ENCODE measurements at regions not wholly inside any gene's neighbourhood (a gene's known extent, or its start where the extent isn't known, plus 50 kb on each side); places are given as distances from the start of the nearest gene placed in this dataset.
A peak's percentile ranks its signal among the peaks of the same experiment; 100 is the strongest.

- no peak for DNase-seq (ENCODE audit: low read depth)
Observed at GRCh38 chrX:8971116-8971515, 62.8 kb downstream of the FAM9B start.

DNA sequence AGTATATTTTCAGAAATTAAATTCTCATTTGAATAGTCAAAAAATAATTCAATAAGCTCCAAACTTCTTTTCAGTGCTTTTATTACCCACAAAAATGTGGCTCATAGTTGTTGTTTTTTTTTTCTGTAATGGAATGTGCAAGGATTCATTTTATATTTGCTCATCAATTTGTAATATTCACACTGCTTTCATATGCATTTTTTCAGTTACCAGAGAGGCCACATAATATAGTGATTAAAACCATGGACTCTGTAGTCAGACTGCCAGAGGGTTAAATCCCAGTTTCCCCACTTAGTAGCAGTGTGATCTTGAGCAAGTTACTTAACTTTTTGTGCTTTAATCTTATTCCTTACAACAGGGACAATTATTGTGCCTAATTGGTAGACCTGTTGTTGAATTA lies 64.5 kb downstream of the FAM9B start:
- DNase-seq (ENCODE audit: low read depth), result no peak

DNA sequence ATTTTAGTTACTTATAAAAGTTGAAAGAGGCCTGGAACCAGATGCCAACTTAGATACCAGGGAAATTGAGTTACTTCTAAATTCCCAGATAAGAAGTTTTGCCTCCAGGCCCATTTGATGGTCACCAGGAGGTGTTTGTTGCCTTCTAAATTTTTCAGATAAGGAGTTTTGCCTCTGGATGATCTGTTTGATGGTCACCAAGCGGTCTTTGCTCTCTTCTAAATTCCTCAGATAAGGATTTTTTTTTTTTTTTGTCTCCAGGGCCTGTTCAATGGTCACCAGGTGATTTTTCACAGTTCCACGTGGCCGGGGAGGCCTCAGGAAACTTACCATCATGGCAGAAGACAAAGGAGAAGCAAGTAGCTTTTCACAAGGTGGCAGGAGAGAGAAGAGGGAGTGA lies 66.5 kb downstream of the FAM9B start:
- no peak for DNase-seq (ENCODE audit: low read depth)

DNA sequence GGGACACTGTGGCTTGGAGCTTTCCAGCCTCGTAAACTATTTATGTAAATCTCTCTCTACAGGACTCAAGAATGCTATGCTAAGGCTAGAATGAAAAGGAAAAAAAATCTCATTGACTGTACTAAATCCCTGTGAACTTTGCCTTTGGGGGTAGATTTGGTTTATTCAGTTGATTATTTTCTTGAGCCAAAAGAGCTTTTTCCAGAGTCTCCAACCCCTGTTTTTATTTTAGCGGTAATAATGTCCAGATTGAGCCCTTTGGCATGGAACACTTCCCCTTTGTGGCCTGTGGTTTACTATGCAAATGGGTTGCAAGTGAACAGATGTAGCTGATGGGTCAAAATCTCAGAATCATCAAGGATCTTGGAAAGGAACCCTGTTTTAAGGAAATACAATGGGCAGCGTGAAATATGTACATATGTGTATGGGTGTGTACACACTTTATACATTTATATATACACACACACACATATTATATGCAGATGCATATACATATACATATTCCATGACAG lies 72.9 kb downstream of the FAM9B start:
- no peak for DNase-seq (ENCODE audit: low read depth)

DNA sequence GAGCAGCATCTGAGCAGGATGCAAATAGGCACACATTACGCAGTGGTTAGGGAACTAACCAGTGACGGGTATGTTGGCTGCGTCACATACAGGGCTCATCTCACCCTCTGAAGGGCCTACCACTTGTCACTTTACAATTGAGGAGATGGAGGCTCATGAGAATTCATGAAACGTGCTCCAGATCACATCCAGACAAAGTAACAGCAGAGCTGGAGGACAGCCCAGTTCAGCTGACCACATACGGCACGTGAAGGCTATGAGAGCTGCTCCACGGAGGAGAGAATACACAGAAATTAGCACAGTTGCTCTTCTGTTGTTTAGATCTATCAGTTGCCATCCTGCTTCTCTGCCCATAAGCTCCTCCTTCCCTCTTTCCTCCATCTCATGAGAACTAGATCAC lies 78.4 kb downstream of the FAM9B start:
- peak; percentile 20 for DNase-seq (ENCODE audit: low read depth)

GRCh38 chrX:8946563-8946962 lies 87.4 kb downstream of the FAM9B start:
- no peak for DNase-seq (ENCODE audit: low read depth)

DNA sequence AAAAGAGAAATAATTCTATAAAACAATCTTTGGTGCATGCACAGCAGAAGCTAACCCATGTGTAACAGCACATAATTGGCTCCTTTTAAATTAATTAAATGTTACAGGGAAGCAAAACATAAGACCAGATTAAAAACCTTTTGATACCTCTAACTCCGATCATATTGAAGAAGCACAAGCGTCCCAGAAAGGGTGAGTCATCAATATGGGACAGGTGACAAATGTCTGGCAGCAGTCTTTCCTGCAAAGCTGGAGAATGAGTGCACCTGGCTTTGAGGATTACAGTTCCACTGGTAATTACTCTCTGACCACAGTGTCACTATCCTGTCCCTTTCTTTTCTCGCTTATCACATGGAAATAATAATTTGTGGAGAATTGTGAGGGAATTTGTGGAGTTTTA lies 94.6 kb downstream of the FAM9B start:
- DNase-seq (ENCODE audit: low read depth), result no peak

DNA sequence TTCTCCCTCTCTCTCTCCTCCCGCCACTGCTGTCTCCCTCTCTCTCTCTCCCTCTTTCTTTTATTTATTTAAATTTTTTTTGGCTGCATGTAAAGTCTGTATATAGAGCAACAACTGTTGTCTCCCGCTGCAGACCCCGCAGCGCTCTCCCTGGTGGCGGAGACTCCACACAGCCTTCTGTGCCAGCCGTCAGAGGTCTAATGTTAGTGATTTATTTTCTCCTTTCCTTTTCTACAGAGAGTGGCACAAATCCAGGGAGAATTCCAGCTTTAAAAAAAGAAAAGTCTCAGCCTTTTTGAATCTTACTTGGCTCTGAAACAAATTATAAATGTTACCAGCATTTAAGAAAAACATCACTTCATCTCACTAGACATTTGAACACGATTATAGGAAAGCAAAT lies 106.2 kb downstream of the FAM9B start:
- no peak for DNase-seq (ENCODE audit: low read depth)

- DNase-seq (ENCODE audit: low read depth), result no peak
Observed at GRCh38 chrX:8927066-8927635, 106.8 kb downstream of the FAM9B start.

DNA sequence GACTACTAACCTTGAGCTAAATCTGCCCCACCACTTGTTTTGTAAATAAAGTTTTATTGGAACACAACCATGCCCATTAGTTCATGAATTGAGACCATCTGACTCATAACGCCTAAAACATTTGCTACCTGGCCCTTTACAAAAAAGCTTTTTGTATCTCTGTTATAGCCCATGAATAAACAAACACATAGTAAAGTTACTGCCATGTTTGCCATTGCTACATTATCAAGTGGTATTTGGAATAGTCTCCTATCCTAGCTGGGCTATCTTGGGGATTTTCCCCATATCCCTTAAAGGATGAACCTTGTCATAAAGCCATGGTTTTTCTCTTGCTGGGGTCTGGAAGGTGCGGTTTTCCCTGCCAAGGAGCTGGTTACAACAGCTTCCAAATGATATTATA lies 112.3 kb downstream of the FAM9B start:
- no peak for DNase-seq (ENCODE audit: low read depth)

- no peak for DNase-seq (ENCODE audit: low read depth)
Observed at GRCh38 chrX:8919801-8920200, 114.1 kb downstream of the FAM9B start.

GRCh38 chrX:8916697-8917096 lies 115.5 kb upstream of the FAM9A start:
- DNase-seq (ENCODE audit: low read depth), result no peak

DNA sequence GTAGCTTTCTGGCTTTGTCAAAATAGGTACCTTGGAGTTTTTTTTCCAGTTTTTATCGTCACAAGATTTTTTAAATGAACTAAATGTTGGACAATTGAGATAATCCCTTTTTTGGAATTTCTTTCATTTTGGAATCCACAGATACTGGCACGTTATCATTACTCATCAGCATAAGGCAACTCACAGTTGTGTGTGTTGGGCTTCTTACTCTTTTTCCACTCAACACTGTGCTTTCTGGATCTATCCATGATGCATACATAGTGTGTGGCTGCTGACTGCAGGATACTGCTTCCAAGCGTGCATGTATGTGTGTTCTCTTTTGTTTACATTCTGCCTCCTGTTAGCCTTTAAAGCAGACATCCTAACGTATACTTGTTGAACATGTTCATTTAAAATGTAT lies 113.5 kb upstream of the FAM9A start:
- no peak for DNase-seq (ENCODE audit: low read depth)

DNA sequence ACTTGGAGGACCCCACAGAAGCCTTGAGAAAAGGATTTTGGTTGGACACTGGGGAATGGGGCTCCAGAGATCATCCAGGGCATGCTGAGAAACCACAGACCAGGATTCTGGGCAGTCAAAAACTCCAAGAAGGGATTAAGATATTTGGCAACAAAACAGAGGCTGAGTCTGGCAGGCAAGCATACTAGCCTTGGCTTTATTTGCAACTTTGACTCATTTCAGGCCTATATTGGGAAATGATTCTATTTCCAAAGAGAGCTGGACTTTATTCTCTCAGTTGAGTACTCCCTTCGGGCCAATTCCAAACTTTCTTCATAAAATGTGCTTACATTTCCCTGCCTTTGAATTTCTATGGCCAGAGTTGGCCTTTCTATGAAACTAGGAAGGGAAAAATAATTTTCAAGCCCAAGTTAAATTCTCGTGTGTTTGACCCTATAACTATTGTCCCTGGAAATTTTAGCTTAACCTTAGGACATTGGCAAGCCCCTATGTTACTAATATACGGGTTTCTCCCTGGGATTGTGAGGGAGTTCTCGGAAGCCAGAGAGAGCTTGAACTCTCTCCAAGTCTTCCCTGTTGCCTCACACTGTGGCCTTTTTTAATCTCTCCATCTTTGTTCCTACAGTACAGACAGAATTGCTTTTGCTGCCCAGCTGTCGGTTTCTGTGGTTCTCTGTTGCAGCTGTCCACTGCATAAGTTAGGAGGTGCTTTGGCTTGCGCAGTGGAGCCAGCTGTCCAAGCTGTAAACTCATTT lies 112.6 kb upstream of the FAM9A start:
- peak; percentile 65 for DNase-seq (ENCODE audit: low read depth)

DNA sequence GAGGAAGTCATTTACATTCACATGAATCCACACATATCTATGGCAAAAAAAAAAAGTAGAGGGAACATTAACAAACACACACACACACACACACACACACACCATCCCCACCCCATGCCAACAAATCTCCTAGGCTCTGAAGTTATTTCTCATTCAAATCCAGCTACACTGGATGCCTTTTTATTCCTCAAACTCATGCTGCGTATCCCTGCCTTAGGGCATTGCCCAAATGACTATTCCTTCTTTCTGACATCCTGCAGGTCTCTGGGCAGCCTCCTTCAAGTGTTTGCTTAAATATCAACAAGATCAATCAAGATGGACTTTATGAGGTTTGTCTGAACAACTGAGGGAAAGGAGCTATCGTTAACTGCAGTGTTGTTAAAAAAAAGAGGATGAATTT lies 106.5 kb upstream of the FAM9A start:
- no peak for DNase-seq (ENCODE audit: low read depth)

- DNase-seq (ENCODE audit: low read depth), result no peak
Observed at GRCh38 chrX:8906299-8906938, 105.2 kb upstream of the FAM9A start.

DNA sequence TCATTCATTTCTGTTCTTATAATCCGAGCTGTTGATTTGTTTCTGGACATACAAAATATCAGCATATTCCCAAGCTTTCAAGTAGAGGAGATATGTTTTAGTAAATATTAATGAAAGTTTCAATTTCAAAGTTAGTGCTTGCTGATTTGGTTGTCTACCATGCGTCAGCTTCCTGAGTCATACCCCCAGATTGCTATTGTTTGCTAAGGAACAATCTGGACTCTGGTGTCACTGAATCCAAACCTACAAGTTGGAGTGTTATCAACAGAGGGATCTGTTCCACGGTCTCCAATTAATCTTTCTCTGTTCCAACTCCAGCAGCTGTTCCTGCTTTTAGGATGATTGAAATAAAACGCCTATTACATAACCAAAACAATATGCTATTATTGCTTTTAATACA lies 96.1 kb upstream of the FAM9A start:
- DNase-seq (ENCODE audit: low read depth), result no peak

GRCh38 chrX:8890794-8891193 lies 89.6 kb upstream of the FAM9A start:
- DNase-seq (ENCODE audit: low read depth), result no peak

GRCh38 chrX:8887004-8887403 lies 85.8 kb upstream of the FAM9A start:
- DNase-seq (ENCODE audit: low read depth), result no peak

DNA sequence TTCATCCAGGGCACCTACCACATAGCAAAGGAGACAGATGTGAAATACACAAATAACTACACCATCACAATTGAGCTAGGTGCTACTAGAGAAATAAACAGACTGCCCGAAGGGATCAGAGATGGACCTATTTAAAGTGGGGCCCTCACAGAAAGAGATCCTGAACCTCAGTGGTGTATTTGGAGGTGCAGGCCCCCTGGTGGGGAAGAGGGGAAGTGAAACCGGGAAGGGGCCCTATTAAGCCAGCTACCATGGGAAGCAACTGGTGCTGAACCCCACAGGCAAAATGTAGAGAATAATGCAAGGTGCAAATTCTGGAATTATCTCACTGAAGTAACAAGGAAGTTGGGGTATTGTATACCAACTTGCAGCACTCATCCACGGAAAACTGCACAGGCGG lies 78.6 kb upstream of the FAM9A start:
- no peak for DNase-seq (ENCODE audit: low read depth)

DNA sequence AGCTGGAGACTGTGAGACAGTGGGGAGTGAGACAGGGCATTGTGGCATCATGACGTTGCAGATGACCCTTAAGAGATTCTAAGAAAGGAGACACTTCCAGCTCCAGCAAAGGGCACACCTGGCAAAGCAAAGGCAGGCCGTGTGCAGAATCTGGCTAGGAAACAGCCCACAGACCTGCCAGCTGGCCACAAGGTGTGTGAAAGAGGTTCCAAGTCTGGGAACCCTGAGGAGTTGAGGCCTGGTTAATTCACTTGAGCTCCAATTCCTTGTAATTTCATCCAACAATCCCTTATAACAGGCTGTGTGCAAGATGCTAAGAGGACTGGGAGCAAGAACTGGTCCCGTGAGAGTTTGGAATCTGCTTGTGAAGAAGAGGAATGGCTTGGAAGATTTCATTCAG lies 72.8 kb upstream of the FAM9A start:
- no peak for DNase-seq (ENCODE audit: low read depth)

GRCh38 chrX:8873102-8873501 lies 71.9 kb upstream of the FAM9A start:
- DNase-seq (ENCODE audit: low read depth), result no peak

- no peak for DNase-seq (ENCODE audit: low read depth)
Observed at GRCh38 chrX:8870411-8870810, 69.2 kb upstream of the FAM9A start.

- no peak for DNase-seq (ENCODE audit: low read depth)
Observed at GRCh38 chrX:8869812-8870211, 68.6 kb upstream of the FAM9A start.

Measured in GM04503 (cell line).